ENCODE measurements at regions not wholly inside any gene's neighbourhood (a gene's known extent, or its start where the extent isn't known, plus 50 kb on each side); places are given as distances from the start of the nearest gene placed in this dataset.

- H3K27ac ChIP-seq: no peak overlapping the region
- H3K36me3 ChIP-seq (replicated peaks): no peaks in the 10 kb centered on the region
- in situ Hi-C loops (cut with HindIII; ENCODE audit: low pct_ligation_motif_present, low sequenced_read_pairs): no loop called here
- no peak for TF ChIP-seq CTCF (IDR thresholded peaks at IDR 0.05; ENCODE audit: low read depth, low read length, missing control alignments)
- no peaks in the 10 kb centered on the region for H3K27me3 ChIP-seq (replicated peaks)
- H3K4me3 ChIP-seq (ENCODE audit: low read depth, low read length): no peak overlapping the region
- DNase-seq: no peak
Observed at GRCh38 chr2:176769499-176770370, 442.9 kb upstream of the HNRNPA3 start.

GRCh38 chr2:176772816-176773215 lies 439.8 kb upstream of the HNRNPA3 start:
- no peaks in the 10 kb centered on the region for H3K36me3 ChIP-seq (replicated peaks)
- H3K27me3 ChIP-seq (replicated peaks): no peaks in the 10 kb centered on the region
- no peak for DNase-seq
- no peak overlapping the region for H3K4me3 ChIP-seq (ENCODE audit: low read depth, low read length)
- no peak for TF ChIP-seq CTCF (IDR thresholded peaks at IDR 0.05; ENCODE audit: low read depth, low read length, missing control alignments)
- in situ Hi-C loops (cut with HindIII; ENCODE audit: low pct_ligation_motif_present, low sequenced_read_pairs): no loop called here
- no peak overlapping the region for H3K27ac ChIP-seq

GRCh38 chr2:176774766-176775451 lies 437.7 kb upstream of the HNRNPA3 start:
- H3K4me3 ChIP-seq (ENCODE audit: low read depth, low read length): no peak overlapping the region
- no peak overlapping the region for H3K27ac ChIP-seq
- no peaks in the 10 kb centered on the region for H3K36me3 ChIP-seq (replicated peaks)
- no peak for TF ChIP-seq CTCF (IDR thresholded peaks at IDR 0.05; ENCODE audit: low read depth, low read length, missing control alignments)
- DNase-seq: no peak
- in situ Hi-C loops (cut with HindIII; ENCODE audit: low pct_ligation_motif_present, low sequenced_read_pairs): no loop called here
- H3K27me3 ChIP-seq (replicated peaks): no peaks in the 10 kb centered on the region

DNA sequence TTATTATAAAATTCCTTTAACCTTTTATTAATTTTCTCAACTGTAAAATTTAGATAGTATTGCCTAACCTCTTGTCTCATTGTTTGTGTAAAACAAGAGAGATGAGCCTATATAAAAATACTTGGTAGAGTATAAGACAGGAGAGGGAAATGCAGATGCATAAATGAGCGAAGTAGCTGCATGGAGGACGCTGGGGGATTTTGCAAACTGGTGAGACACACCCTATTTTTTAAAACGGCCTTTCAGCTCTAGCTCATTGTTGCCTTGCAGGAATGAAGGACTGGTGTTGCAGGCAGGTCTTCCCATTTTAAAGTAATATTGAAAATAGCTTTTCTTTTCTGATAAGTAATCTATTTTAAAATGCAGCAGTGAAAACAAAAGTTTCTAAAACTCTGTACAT lies 435.3 kb upstream of the HNRNPA3 start:
- Histone ChIP-seq H3K36me3 (replicated peaks) (no peaks in the 10 kb centered on the region), H3K4me3 (ENCODE audit: low read depth, low read length) (no peak overlapping the region), H3K27me3 (replicated peaks) (no peaks in the 10 kb centered on the region), H3K27ac (no peak overlapping the region)
- no peak for DNase-seq
- no peak for TF ChIP-seq CTCF (IDR thresholded peaks at IDR 0.05; ENCODE audit: low read depth, low read length, missing control alignments)
- in situ Hi-C loops (cut with HindIII; ENCODE audit: low pct_ligation_motif_present, low sequenced_read_pairs): no loop called here

DNA sequence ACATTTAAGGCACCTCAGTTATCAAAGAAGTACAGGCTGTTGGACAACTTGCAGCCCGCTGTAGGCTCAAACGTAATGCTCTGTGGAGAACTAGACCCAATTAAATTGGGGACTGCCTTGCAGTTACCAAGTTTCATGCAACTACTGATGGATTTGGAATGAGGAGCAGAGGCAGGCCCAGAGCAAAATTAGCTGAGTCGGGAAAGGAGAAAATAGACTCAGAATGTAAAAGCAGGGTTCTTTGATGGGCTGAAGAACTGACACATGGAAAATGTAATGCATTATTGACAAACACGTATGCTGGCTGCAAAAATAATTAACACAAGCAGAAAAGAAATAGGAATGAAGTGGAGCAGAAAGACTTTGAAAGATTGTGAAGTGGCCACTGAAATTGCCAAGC lies 432.7 kb upstream of the HNRNPA3 start:
- Histone ChIP-seq H3K27me3 (replicated peaks) (no peaks in the 10 kb centered on the region), H3K27ac (no peak overlapping the region), H3K4me3 (ENCODE audit: low read depth, low read length) (no peak overlapping the region), H3K36me3 (replicated peaks) (no peaks in the 10 kb centered on the region)
- no peak for TF ChIP-seq CTCF (IDR thresholded peaks at IDR 0.05; ENCODE audit: low read depth, low read length, missing control alignments)
- no peak for DNase-seq
- in situ Hi-C loops (cut with HindIII; ENCODE audit: low pct_ligation_motif_present, low sequenced_read_pairs): no loop called here
